C4-2B (cell line): ENCODE measurements at regions not wholly inside any gene's neighbourhood (a gene's known extent, or its start where the extent isn't known, plus 50 kb on each side); places are given as distances from the start of the nearest gene placed in this dataset.

Experiments used
- ZFX ChIP-seq: fragments of 450-650 bp; IDR thresholded peaks from 2 replicates; pipeline ENCODE4 v1.6.1; 2017
- TF ChIP-seq, protein P1 (sequence below): fragments of 450-650 bp; conservative IDR thresholded peaks from 2 replicates; pipeline ENCODE4 v1.5.1; 2017; ENCODE audit warnings: mild to moderate bottlenecking

DNA sequence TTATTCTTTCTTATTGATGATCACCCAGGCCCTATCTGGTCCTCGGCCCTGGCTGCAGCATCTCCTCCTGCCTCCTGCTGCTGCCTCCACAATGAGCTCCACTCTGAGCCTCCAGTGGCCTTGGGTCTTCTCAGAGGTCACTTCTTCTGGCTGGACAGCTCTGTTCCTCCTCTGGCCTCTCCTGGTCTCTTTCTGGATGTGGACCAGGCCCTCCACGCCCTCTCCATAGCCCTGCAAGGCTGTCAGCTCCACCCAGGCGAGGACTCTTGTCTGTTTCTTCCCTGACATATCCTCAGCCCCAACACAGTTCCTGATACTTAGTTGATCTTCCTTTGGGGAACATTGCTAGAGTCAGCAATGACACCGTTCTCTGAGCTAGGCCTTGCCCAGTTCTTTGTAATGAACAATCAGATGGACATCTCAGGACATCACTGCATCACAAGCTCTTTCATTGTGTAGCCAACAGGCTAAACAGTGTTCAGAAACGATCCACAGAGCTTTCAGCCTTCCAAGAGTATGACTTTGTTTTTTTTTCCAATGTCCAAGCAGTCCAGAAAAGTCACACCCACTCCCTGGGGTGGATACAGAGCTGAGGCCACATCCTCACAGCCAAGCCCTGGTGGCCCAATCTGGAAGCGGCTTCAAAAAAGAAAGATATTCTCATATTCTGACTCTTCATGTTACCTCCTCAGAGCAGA is 62.5 kb upstream of the DNAH5 start:
- TF ChIP-seq, protein P1, sequence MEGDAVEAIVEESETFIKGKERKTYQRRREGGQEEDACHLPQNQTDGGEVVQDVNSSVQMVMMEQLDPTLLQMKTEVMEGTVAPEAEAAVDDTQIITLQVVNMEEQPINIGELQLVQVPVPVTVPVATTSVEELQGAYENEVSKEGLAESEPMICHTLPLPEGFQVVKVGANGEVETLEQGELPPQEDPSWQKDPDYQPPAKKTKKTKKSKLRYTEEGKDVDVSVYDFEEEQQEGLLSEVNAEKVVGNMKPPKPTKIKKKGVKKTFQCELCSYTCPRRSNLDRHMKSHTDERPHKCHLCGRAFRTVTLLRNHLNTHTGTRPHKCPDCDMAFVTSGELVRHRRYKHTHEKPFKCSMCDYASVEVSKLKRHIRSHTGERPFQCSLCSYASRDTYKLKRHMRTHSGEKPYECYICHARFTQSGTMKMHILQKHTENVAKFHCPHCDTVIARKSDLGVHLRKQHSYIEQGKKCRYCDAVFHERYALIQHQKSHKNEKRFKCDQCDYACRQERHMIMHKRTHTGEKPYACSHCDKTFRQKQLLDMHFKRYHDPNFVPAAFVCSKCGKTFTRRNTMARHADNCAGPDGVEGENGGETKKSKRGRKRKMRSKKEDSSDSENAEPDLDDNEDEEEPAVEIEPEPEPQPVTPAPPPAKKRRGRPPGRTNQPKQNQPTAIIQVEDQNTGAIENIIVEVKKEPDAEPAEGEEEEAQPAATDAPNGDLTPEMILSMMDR: no peak
- TF ChIP-seq ZFX: no peak
